HG03558 (cell line): ENCODE measurements at regions not wholly inside any gene's neighbourhood (a gene's known extent, or its start where the extent isn't known, plus 50 kb on each side); places are given as distances from the start of the nearest gene placed in this dataset.

ENCODE experiments used
- ATAC-seq: cut with Tn5 transposase; IDR thresholded peaks from one replicate; pipeline ENCODE4 v1.9.1; 2021; ENCODE audit warnings: moderate number of reproducible peaks; ENCODE audit not compliant: unreplicated experiment; ENCODE audit errors: extremely low read depth

GRCh38 chr14:99063620-99064225 is 208.3 kb downstream of the BCL11B start:
- no peak for ATAC-seq

GRCh38 chr14:99064262-99064954 is 207.6 kb downstream of the BCL11B start:
- ATAC-seq = no peak

DNA sequence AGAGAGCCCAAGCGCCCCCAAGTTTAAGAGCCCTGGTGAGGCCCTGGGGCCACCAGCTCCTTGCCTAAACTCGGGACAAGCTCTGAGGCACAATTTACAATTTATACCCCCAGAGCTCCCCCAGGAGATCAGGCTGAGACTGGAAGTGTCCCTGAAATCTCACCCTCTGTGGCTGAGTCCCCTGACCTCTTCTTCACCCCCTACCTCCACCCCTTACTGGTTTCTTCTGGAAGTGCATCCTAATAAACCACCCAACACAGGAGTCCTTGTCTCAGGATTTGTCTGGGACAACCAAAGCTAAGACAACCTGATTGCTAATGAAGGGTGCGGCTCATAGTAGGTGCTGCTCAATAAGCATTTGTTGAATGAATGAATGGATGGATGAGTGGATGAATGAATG is 206.4 kb downstream of the BCL11B start:
- ATAC-seq = no peak

DNA sequence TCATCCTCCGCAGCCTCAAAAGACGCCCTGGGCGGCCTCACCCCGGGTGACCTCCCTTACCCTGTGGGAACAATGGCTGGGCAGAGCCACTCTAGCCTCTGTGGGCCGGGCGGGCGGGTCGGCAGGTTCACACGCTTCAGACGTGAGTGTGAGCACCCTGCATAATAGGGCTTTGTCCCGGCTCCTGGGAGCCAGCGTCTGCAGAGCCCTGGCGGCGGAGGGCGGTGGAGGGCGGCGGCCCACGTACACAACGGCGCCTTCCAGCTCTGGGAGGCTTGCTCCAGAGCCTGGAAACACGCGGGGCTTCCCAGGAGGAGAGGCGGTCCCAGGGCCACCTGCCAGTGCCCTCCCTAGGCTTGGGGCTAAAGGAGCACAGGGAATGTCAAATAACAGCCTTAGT is 205.6 kb downstream of the BCL11B start:
- ATAC-seq = no peak

- no peak for ATAC-seq
Observed at GRCh38 chr14:99067141-99067920, 204.7 kb downstream of the BCL11B start.

DNA sequence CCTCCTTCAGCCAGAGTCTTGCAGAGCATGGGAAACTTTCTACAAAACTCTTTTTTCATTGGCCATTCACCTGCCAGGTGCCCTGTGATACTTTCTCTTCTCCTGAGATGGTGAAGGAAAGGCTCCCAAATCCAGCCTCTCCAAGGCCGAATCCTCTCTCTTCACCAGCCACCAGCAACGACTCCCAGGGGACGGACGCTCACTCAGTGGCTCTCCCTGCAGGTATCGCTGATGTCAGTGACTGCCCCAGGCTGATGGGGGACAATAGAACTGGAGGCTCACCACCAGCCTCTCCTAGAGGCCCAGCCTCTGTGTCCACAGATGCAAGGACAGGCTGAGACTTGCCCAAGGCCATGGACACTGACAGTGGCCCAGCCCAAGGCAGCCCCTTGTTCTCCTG is 204.1 kb downstream of the BCL11B start:
- ATAC-seq = no peak

- no peak for ATAC-seq
Observed at GRCh38 chr14:99069946-99070345, 202.1 kb downstream of the BCL11B start.

DNA sequence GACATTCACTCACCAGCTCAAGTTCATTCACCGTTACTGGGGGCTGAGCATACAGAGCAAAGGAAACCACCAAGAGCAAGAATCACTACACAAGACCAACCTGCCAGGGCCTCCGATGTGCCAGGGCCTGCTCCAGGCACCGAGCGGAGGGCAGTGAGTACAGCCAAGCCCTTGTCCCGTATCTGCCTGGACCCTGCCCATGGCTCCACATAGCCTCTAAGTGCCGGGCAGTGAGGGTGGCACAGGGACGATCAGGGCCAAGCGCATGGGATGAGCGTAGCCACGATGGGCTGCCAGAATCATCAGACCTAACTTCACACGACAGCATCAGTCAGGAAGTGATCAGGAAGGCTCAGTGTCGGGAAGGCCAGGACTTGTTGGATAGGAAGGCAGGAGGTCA is 199.6 kb downstream of the BCL11B start:
- no peak for ATAC-seq

DNA sequence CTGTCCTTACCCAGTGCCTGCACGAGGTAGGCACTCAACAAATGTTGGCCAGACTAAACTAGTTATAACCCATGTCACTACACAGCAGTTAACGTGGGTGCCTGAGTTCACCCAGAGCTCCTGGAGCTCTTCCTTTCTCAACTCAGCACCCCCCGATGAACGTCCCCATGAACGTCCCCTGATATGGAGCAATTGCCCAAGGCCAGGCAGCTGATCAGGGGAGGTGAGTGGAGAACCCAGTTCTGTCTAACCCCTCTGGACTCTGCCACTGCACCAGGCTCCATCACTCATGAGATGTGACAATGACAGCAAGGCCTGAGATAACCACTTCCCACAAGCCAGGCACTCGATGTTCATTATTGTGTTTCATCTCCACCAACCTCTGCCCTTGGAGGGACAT is 199.0 kb downstream of the BCL11B start:
- no peak for ATAC-seq

DNA sequence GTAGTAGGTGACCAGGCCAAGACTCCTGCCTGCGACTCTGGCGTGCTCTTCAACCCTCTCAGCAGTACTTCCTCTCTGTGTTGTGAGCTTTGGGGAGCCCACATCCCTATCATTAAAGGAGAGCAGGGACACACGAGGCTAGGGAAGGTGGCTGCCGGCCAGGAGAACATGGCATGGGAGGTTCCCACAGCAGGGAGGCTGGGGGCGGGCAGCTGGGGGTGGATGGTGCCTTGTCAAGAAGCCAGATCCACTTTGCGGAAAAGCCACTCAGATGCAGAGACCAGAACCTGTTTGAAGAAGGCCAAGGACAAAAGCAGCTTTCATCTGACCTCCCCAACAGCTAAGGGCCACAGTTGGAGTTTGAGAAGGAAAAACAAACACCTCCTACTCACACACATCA is 198.6 kb downstream of the BCL11B start:
- no peak for ATAC-seq

- ATAC-seq = no peak
Observed at GRCh38 chr14:99075061-99075460, 196.9 kb downstream of the BCL11B start.

DNA sequence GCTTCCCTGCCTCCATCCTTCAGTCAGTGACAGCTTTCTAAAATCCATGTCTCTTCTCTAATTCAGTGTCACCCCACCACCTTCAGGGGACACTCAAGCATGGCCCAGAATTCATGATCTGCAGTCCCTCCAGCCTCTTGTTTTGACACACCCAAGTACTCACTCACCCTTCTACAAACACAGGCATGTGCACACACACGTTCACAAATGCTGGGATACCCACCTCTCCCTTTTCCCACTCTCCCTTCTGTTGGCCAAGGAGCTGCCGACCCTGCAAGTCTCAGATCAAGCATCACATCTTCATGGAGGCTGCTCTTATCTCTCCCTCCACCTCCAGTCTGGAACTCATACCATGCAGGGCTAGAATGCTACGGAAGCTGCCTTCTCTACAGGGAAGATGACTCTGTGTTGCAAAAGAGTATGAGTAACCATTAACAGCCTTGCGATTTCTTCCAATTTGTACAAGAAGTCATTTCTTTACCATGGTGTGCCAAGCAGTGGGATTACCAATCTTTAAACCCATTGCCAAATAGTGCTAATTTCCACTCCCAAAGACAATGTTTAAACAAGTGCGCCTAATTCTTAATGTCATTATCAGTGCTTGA is 196.1 kb downstream of the BCL11B start:
- no peak for ATAC-seq

DNA sequence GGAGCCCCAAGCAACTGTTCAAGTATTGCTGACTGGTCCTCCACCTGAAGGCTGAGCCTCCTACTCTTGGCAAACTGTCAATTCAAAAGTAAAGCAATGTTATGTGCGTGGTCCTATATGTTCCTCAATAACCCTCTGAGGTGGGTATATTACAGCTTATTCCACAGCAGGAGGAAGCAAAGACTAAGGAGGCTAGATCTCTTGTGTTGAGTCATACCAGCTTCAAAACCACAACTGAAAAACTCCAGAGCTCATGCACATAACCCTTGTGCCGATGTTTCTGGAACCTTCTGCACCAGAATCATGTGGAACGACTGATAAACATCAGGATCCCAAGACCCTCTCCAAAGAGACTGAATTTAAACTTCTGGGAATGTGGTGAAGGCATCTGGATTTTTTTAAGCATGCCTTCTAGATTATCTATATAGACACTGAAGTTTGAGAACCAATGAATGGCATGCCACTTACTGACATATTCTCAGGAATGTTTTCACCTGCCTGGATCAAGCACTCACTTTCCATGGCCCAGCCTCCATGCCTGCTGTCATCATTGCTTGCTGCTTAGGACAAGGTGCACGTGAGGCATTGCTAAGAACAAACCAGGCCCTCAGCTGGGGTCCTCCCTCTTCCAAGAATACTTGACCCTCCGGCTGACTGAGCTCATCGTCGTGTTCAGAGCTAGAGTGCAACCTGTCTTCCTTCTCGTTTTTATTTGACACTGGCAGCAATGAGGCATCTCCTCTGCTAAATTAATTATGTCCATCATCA is 194.7 kb downstream of the BCL11B start:
- ATAC-seq = no peak

DNA sequence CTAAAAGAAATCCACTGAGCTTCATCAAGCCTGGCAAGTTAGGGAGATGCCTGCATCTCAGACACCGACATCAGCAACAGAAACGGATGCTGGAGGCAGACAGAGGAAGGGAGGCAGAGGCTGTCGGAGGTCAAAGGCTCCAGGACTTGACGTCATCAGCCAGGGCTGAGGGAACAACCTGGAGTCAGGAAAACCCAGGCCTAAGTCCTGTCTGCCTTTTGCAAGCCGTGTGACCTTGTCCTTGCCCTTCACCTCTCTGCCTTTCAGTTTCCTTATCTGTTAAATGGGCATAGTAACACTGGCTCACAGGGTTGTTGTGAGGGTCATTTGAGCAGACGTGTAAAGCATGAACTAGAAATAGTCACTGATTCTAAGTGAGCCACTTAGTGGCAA is 194.2 kb downstream of the BCL11B start:
- no peak for ATAC-seq

DNA sequence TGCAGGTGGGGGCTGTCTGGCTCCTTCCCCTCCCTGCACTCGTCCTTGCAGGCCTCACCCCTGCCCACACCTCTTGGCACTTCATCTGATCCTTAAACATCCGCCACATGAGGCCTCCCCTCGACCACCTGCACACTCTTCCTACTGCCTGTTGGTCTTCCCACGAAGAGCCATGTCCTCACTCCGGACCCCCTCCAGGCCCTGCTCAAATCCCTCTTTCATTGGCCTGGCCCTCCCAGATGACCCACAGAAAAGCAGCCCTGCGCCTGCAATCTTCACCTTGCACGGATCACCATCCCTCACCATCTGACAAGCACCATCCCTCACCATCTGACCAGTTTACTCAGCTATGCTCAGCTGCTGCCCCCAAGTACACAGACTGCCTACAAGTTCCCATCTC is 193.6 kb downstream of the BCL11B start:
- ATAC-seq = no peak

GRCh38 chr14:99079061-99079727 is 192.8 kb downstream of the BCL11B start:
- ATAC-seq = no peak

GRCh38 chr14:99080306-99080705 is 191.7 kb downstream of the BCL11B start:
- ATAC-seq = no peak

DNA sequence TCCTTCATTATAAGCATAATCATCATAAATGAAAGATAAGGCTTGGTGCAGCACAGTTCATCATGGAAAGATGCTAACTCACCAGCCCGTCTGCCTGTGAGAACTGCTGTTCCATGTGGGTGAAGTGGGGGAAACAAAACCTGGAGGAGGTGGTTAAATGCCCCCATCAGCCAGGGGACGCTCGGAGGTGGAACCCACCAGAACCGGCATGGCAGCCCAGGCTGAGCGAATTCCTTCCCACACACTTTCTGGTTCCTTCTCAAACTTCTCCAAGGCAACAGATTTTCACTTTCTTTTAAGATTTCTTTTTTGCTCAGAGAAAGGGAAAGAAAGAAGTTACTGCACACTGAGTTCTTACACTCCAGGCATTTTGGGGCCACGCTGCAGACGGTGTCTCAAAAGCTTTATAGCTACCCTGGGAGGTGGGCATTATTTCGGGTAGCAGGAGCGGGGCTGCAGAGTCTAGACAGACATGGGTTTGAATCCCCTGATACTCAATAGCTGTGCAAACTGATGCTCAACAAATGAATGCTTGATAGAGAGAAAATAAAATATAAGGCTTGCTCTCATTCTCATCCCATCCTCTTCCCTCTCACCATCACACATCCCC is 190.7 kb downstream of the BCL11B start:
- ATAC-seq = no peak

GRCh38 chr14:99081880-99082279 is 190.1 kb downstream of the BCL11B start:
- ATAC-seq = no peak
